Epithelial cell of esophagus (primary cell): ENCODE measurements at regions not wholly inside any gene's neighbourhood (a gene's known extent, or its start where the extent isn't known, plus 50 kb on each side); places are given as distances from the start of the nearest gene placed in this dataset.

ENCODE experiments used
- DNase-seq: peaks from one replicate; pipeline ENCODE4 v3.0.0; 2010; ENCODE audit warnings: low read depth
- H3K4me3 ChIP-seq: 2 replicates; pipeline ENCODE4 v1.5.1; 2011; ENCODE audit warnings: mild to moderate bottlenecking, low read length, control low read depth
- TF ChIP-seq, protein P1 (sequence below): IDR thresholded peaks from 2 replicates; pipeline ENCODE4 v1.5.1; 2011; ENCODE audit warnings: low read depth, mild to moderate bottlenecking, low read length, control low read depth, inconsistent platforms; ENCODE audit not compliant: insufficient read depth; ENCODE audit errors: missing control alignments

DNA sequence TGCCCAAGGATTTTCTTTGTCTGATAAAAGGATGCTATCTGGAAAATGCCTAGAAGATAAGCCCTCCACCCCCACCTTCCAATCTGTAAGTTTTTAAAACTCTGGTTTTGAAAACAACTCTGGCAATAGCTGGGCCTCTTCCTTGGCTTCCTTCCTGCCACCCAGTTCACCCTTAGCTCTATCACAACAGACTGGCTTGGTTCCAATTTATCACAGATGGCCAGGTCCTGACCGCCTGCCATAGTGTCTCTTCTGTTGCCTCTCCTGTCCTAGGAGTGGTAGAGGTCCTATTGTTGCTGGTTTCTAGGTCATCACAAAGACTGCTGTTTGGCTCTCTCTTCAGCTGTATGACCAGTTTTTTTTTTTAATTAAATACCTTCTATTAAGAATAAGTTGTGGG lies 1727.9 kb upstream of the SLC39A10 start:
- TF ChIP-seq, protein P1, sequence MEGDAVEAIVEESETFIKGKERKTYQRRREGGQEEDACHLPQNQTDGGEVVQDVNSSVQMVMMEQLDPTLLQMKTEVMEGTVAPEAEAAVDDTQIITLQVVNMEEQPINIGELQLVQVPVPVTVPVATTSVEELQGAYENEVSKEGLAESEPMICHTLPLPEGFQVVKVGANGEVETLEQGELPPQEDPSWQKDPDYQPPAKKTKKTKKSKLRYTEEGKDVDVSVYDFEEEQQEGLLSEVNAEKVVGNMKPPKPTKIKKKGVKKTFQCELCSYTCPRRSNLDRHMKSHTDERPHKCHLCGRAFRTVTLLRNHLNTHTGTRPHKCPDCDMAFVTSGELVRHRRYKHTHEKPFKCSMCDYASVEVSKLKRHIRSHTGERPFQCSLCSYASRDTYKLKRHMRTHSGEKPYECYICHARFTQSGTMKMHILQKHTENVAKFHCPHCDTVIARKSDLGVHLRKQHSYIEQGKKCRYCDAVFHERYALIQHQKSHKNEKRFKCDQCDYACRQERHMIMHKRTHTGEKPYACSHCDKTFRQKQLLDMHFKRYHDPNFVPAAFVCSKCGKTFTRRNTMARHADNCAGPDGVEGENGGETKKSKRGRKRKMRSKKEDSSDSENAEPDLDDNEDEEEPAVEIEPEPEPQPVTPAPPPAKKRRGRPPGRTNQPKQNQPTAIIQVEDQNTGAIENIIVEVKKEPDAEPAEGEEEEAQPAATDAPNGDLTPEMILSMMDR = no peak
- DNase-seq = no peak
- no peak overlapping the region for H3K4me3 ChIP-seq

DNA sequence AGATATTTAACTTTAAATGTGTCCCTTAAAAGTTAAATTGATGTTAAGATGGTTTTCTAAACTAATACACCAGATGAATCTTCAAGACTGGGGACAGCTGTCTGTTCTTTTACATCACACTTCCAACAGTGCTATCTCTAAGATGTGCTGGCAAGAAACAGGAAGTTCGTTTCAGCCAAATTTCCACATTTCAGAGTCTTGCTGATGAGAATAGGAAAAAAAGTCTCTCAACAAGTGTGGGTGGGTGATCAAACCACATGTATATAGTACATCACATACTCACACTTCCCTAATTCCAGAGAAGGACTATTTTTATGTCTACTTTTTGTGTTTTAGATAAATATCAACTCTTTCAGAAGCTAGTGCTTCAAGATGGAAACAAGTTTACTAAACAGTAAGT lies 1712.8 kb upstream of the TMEFF2 start:
- no peak for DNase-seq
- TF ChIP-seq, protein P1 = no peak
- no peak overlapping the region for H3K4me3 ChIP-seq

DNA sequence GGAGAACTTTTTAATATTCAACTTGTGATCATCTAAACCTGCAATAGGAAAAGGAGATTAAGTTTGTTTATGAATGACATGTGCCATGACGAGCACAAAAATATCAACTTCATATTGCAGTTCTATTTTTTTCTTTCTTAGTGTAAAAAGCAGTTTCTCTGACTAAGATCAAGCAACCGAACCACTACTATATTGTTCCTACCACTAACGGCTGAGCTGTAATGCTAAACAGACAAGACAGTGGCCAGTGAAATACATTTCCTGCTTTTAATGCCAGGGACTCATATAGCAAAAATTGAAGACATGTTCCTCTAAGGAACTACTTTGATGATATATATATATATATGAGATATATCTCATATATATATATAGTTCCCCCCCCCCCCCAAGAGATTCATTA lies 1705.6 kb upstream of the TMEFF2 start:
- TF ChIP-seq, protein P1 = no peak
- no peak for DNase-seq
- H3K4me3 ChIP-seq = no peak overlapping the region

DNA sequence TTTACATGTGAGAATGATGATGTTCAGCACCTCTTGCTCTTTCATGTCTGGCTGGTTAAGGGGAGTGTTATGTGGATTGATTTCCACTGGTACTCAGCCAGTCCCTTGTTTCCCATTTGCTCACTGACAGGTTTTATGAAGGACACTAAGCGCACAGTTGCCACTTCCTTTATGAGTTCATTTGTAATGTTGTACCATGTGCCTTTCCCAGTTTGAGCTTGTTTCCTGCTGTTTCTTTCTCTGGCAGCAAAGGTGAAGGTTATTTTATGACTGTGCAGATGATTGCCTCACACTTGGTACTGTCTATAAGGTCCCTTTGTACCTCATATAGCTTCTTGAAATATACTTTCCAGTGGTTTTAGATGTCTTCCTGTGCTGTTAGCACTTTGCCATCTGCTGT lies 1700.5 kb upstream of the TMEFF2 start:
- H3K4me3 ChIP-seq = no peak overlapping the region
- TF ChIP-seq, protein P1 = no peak
- DNase-seq = peak; percentile 33

DNA sequence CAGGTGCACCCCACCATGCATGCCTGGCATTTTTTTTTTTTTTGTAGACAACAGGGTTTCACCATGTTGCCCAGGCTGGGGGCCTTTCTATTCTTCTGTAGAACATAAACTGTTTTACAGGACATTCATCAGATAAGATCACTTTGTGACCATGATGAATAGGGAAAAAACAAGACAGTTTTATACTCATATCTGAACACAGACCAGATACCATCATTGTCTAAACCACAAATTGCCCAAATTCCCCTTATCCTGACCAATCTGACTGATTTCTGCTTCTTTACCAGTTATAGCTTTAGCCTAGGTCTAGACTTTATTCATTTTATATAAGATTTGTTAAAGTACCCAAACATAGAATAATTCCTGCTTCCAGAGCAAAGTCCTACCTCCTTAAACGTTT lies 1699.3 kb upstream of the TMEFF2 start:
- DNase-seq = no peak
- TF ChIP-seq, protein P1 = no peak
- H3K4me3 ChIP-seq = no peak overlapping the region

DNA sequence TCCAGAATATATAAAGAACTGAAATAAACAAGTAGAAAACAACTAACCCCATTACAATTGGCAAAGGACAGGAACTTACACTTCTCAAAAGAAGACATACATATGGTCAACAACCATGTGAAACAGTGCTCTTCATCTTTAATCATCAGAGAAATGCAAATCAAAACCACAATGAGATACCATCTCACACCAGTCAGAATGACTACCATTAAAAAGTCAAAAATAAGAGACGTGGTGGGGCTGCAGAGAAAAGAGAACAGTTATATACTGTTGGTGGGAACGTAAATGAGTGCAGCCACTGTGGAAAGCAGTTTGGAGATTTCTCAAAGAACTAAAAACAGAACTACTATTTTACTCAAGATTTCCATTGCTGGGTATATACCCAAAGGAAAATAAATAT lies 1696.3 kb upstream of the TMEFF2 start:
- H3K4me3 ChIP-seq = no peak overlapping the region
- TF ChIP-seq, protein P1 = no peak
- DNase-seq = no peak

DNA sequence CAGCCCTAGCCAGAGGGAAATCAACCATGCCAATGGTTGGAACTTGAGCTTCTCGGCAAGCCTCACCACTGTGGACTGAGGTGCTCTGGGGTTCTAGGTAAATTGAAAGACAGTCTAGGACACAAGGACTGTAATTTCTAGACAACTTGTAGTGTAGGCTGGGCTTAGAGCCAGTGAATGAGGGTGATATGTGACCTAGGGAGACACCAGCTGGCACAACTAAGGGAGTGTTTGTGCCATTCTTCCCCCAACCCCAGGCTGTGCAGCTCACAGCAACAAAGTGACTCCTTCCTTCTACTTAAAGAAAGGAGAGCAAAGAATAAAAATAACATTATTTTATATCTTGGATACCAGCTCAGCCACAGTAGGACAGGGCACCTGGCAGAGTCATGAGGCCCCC lies 1690.7 kb upstream of the TMEFF2 start:
- DNase-seq = peak; percentile 29

More for the DNA sequence above, 1690.7 kb upstream of the TMEFF2 start:
- TF ChIP-seq, protein P1 = no peak
- H3K4me3 ChIP-seq = no peak overlapping the region
